Adipocyte (in vitro differentiated cells): ENCODE measurements at regions not wholly inside any gene's neighbourhood (a gene's known extent, or its start where the extent isn't known, plus 50 kb on each side); places are given as distances from the start of the nearest gene placed in this dataset.
"Not testable (repeated sequence)": the region's sequence is repeated elsewhere in the genome, so short reads cannot be mapped to it uniquely, and the experiment has no call there.

Source experiments
- DNase-seq: peaks from one replicate; pipeline ENCODE4 v3.0.0-alpha.2; 2015; ENCODE audit warnings: low read depth
- H3K27me3 ChIP-seq: replicated peaks from 2 replicates; pipeline ENCODE4 v1.7.0; 2013; ENCODE audit warnings: mild to moderate bottlenecking, low read length, moderate library complexity; ENCODE audit not compliant: control insufficient read depth, insufficient read depth
- H3K36me3 ChIP-seq: 2 replicates; pipeline ENCODE4 v1.7.0; 2013; ENCODE audit warnings: low read length, mild to moderate bottlenecking, moderate library complexity; ENCODE audit not compliant: control insufficient read depth, insufficient read depth, severe bottlenecking
- H3K4me1 ChIP-seq: 2 replicates; pipeline ENCODE4 v1.7.0; 2013; ENCODE audit warnings: mild to moderate bottlenecking, low read length, moderate library complexity; ENCODE audit not compliant: control insufficient read depth, insufficient read depth
- H3K4me3 ChIP-seq: 2 replicates; pipeline ENCODE4 v1.7.0; 2013; ENCODE audit warnings: mild to moderate bottlenecking, low read length, moderate library complexity
- H3K9ac ChIP-seq: 2 replicates; pipeline ENCODE4 v1.7.0; 2013; ENCODE audit warnings: mild to moderate bottlenecking, low read length, moderate library complexity
- H3K9me3 ChIP-seq: 2 replicates; pipeline ENCODE4 v1.7.0; 2013; ENCODE audit warnings: mild to moderate bottlenecking, low read length, moderate library complexity; ENCODE audit not compliant: control insufficient read depth

DNA sequence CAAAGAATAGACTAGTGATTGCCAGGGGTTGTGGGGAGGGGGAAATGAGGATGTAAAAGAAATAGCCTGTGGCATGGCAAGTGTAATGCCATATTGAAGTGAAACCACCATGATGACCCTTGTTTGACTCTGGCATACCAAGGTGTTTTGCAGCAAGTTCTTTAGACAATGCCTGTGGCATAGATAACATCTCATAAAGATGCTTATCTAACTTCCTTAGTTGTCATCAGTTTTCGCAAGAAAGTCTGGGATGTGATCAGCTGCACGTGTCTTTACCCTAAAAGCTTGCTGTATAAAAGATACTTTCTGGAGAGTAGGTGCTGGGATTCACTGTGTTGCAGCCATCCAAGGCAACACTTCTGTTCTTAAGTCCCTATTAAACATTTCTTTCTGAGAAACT, 176.1 kb upstream of the MAGEB16 start:
- Histone ChIP-seq H3K27me3 (no peaks in the 10 kb centered on the region), H3K9me3 (peaks cover 2% of the 10 kb centered on the region), H3K4me3 (no peak overlapping the region), H3K4me1 (no peaks in the 10 kb centered on the region), H3K9ac (no peak overlapping the region), H3K36me3 (no peaks in the 10 kb centered on the region)
- DNase-seq: no peak

DNA sequence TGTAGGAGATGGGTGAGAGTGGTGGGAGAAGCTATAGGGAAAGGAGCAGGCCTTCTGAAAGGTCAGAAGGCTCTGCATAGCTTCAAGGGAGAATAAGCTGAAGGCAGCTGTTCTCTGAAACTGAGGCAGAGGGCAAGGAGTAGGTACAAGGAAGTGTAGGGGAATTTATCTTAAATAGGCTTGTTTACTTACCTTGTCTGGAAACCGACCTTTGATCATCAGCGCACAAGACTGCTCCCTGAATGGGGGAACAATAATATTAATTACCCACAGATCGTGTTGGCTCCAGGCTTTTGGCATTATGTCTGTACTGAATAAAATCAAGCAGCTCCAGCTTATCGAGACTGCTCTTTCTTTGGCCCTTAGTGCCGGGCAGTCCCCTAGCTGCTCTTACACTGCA, 175.5 kb upstream of the MAGEB16 start:
- Histone ChIP-seq H3K27me3 (no peaks in the 10 kb centered on the region), H3K9ac (no peak overlapping the region), H3K36me3 (no peaks in the 10 kb centered on the region), H3K4me3 (no peak overlapping the region), H3K9me3 (peaks cover 2% of the 10 kb centered on the region), H3K4me1 (no peaks in the 10 kb centered on the region)
- no peak for DNase-seq

DNA sequence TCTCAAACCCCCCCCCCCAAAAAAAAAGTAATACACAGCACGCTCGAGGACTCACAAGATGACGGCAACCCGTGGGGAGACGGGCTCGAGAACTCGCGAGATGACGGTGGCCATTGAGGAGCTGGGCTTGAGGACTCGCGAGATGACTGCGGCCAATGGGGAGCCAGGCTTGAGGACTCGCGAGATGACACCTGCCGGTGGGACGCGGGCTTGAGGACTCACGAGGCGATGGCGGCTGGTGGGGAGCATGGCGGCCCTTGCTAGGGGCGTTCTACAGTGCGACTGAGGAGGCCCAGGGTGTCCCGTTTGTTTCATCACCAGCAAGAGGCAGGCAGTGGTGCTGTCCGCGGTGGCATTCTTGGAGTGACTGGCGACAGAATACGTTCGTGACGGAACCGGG, 172.4 kb upstream of the MAGEB16 start:
- peaks cover 2% of the 10 kb centered on the region for H3K9me3 ChIP-seq
- DNase-seq: no peak
- H3K9ac ChIP-seq: no peak overlapping the region
- H3K4me1 ChIP-seq: no peaks in the 10 kb centered on the region
- H3K36me3 ChIP-seq: no peaks in the 10 kb centered on the region
- H3K27me3 ChIP-seq: no peaks in the 10 kb centered on the region
- H3K4me3 ChIP-seq: no peak overlapping the region

DNA sequence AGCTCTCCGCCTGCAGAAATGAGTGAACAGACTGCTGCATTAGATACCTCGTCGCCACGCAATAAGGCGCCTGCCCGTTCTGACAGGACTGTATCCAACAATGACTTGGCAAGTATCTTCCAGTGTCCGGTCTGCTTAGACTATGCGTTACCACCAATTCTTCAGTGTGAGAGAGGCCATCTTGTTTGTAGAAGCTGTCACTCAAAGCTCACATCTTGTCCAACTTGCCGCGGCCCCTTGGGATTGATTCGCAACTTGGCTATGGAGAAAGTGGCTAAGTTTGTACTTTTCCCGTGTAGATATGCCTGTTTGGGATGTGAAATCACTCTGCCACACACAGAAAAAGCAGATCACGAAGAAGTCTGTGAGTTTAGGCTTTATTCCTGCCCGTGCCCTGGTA, 172.0 kb upstream of the MAGEB16 start:
- Histone ChIP-seq H3K27me3 (no peaks in the 10 kb centered on the region), H3K36me3 (no peaks in the 10 kb centered on the region), H3K9ac (no peak overlapping the region), H3K4me3 (no peak overlapping the region), H3K4me1 (no peaks in the 10 kb centered on the region), H3K9me3 (peaks cover 2% of the 10 kb centered on the region)
- DNase-seq: no peak

DNA sequence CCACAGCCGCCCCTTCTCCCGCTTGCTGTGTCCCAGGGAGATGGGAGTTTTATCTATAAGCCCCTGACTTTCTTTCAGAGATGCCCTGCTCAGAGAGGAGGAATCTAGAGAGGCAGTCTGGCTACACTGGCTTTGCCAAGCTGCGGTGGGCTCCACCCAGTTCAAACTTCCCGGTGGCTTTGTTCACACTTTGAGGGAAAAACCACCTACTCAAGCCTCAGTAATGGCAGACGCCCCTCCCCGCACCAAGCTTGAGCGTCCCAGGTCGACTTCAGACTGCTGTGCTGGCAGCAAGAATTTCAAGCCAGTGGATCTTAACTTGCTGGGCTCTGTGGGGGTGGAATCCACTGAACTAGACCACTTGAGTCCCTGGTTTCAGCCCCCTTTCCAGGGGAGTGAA, 162.2 kb upstream of the MAGEB16 start:
- H3K9ac ChIP-seq, DNase-seq, H3K27me3 ChIP-seq: not testable (repeated sequence)

DNA sequence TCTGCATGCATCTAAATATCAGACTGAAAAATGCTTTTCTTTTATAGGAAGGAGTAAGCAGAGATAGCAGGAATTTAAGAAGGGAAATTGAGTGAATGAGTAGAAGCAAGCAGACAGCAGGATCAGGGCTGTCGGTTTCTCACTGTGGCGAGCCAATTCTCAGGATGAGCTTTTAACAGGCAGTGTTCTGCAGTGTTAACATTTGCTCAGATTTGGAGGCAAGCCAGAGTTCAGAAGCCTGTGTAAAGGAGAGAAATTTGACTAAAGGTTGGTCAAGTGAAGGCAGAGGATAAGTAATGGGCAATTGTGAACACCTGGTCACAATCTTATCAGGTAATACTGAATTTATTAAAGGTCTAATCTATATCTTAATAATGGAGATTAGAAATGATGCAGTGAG, 133.3 kb upstream of the MAGEB16 start:
- H3K27me3 ChIP-seq: no peaks in the 10 kb centered on the region
- H3K4me1 ChIP-seq: no peaks in the 10 kb centered on the region
- no peaks in the 10 kb centered on the region for H3K36me3 ChIP-seq
- no peak for DNase-seq
- H3K9ac ChIP-seq: no peak overlapping the region
- H3K9me3 ChIP-seq: no peaks in the 10 kb centered on the region
- H3K4me3 ChIP-seq: no peak overlapping the region

More for the DNA sequence above, 162.2 kb upstream of the MAGEB16 start:
- not testable (repeated sequence) for H3K4me3 ChIP-seq, H3K36me3 ChIP-seq, H3K9me3 ChIP-seq, H3K4me1 ChIP-seq

GRCh38 chrX:35665311-35665710, 132.8 kb upstream of the MAGEB16 start:
- H3K9ac ChIP-seq: no peak overlapping the region
- H3K9me3 ChIP-seq: no peaks in the 10 kb centered on the region
- no peaks in the 10 kb centered on the region for H3K27me3 ChIP-seq
- no peaks in the 10 kb centered on the region for H3K36me3 ChIP-seq
- H3K4me3 ChIP-seq: no peak overlapping the region
- no peaks in the 10 kb centered on the region for H3K4me1 ChIP-seq
- no peak for DNase-seq

DNA sequence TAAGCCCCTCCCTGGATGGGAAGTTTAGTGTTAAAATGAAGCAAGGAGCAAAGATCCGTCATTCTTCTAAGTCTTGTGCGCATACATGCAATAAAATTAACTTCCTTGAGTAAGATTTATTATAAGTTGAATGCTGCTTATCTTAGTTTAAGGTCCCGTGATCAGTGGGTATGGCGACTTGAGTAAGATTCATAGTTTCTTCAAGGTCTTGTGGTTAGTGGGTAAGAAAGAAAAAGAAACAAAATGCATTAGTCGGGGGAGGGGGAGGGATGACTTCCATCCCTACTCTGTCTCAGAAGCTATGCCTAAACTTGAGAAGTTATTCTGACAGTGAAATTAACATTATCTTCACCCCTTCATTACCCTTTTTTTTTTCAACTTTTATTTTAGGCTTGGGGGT, 127.3 kb upstream of the MAGEB16 start:
- no peaks in the 10 kb centered on the region for H3K9me3 ChIP-seq
- no peak for DNase-seq
- H3K9ac ChIP-seq: no peak overlapping the region
- H3K4me1 ChIP-seq: no peaks in the 10 kb centered on the region
- H3K27me3 ChIP-seq: no peaks in the 10 kb centered on the region
- no peak overlapping the region for H3K4me3 ChIP-seq
- H3K36me3 ChIP-seq: no peaks in the 10 kb centered on the region

DNA sequence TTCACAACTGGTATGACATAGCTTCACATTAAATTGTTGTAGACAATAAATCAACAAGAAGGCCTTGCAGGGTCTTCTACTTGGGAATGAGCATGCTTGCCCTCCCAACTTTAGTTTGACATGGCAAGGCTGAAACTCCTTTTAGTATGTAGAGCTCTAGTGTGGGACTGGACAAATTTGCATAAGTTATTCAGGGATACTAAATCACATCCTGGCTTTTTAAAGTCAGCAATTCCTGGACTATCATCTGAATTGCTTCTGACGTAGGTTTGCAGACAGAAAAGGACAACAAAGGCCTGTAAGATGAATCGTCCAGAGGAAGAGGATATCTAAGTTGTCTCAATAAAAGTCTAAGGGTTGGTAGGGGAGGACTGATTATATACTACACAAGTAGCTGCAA, 123.0 kb upstream of the MAGEB16 start:
- no peaks in the 10 kb centered on the region for H3K4me1 ChIP-seq
- H3K27me3 ChIP-seq: no peaks in the 10 kb centered on the region
- no peak overlapping the region for H3K4me3 ChIP-seq
- no peaks in the 10 kb centered on the region for H3K36me3 ChIP-seq
- DNase-seq: no peak
- H3K9me3 ChIP-seq: no peaks in the 10 kb centered on the region
- H3K9ac ChIP-seq: no peak overlapping the region

DNA sequence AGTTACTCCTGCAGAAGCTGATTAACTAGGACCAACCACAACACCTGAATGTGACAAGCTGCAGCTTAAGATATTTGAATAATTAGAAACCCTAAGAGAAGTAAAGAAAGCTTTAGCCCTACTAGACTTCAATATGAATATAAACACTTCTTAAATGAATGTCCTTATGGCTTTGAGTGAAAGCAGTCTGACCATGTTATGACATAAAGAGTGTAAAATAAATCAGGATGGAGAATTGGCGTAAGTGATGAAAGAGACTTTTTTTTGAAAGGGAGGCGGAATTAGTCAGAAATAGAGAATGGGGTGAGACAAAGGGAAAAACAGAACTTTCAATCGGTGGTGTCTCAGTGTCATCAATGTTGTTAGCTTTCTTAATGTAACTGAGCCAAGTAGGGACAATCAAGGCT, 117.2 kb upstream of the MAGEB16 start:
- no peaks in the 10 kb centered on the region for H3K4me1 ChIP-seq
- no peak overlapping the region for H3K9ac ChIP-seq
- no peaks in the 10 kb centered on the region for H3K9me3 ChIP-seq
- H3K27me3 ChIP-seq: no peaks in the 10 kb centered on the region
- no peak overlapping the region for H3K4me3 ChIP-seq
- no peaks in the 10 kb centered on the region for H3K36me3 ChIP-seq
- no peak for DNase-seq

DNA sequence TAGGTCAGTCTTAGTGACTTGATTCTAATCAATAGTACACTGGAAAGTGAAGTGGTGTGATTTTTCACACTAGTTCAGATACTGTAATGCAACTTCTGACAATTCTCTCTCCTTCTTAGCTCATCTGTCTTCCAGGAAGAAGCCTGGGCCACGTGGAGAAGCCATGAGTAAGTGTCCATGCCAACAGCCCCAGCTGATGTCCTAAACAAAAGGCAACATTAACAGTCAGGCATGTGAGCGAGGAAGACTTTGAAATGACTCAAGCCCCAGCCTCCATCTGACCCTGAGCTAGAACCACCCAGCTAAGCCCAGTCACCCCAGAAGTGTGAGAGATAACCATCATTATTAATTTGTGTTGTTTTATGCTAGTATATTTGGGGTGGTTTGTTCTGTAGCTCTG, 115.7 kb upstream of the MAGEB16 start:
- no peak for DNase-seq
- no peaks in the 10 kb centered on the region for H3K36me3 ChIP-seq
- no peaks in the 10 kb centered on the region for H3K27me3 ChIP-seq
- H3K4me3 ChIP-seq: no peak overlapping the region
- no peaks in the 10 kb centered on the region for H3K4me1 ChIP-seq
- no peaks in the 10 kb centered on the region for H3K9me3 ChIP-seq
- no peak overlapping the region for H3K9ac ChIP-seq

GRCh38 chrX:35696760-35697234, 101.3 kb upstream of the MAGEB16 start:
- no peaks in the 10 kb centered on the region for H3K4me1 ChIP-seq
- H3K9ac ChIP-seq: no peak overlapping the region
- no peak for DNase-seq
- no peak overlapping the region for H3K4me3 ChIP-seq
- H3K9me3 ChIP-seq: no peaks in the 10 kb centered on the region
- H3K36me3 ChIP-seq: no peaks in the 10 kb centered on the region
- no peaks in the 10 kb centered on the region for H3K27me3 ChIP-seq
